Coronary artery (tissue), 2 donors: ENCODE measurements at regions not wholly inside any gene's neighbourhood (a gene's known extent, or its start where the extent isn't known, plus 50 kb on each side); places are given as distances from the start of the nearest gene placed in this dataset.
"Not testable (repeated sequence)": the region's sequence is repeated elsewhere in the genome, so short reads cannot be mapped to it uniquely, and the experiment has no call there.

ENCODE experiments used
- DNase-seq: peaks from one replicate; pipeline ENCODE4 v3.0.0-alpha.2; 2017; ENCODE audit warnings: low spot score
- H3K27ac ChIP-seq, 2 donors: fragments of 200-600 bp; sonication (generic); one replicate each; pipeline ENCODE4 v1.5.1; 2016 to 2019
- H3K4me3 ChIP-seq: fragments of 200-600 bp; sonication (generic); 2 replicates; pipeline ENCODE4 v1.5.1; 2016; ENCODE audit warnings: mild to moderate bottlenecking, moderate library complexity
- CTCF ChIP-seq: fragments of 200-600 bp; sonication (generic); IDR thresholded peaks from one replicate; pipeline ENCODE4 v1.5.1; 2019; ENCODE audit warnings: antibody characterized with exemption

DNA sequence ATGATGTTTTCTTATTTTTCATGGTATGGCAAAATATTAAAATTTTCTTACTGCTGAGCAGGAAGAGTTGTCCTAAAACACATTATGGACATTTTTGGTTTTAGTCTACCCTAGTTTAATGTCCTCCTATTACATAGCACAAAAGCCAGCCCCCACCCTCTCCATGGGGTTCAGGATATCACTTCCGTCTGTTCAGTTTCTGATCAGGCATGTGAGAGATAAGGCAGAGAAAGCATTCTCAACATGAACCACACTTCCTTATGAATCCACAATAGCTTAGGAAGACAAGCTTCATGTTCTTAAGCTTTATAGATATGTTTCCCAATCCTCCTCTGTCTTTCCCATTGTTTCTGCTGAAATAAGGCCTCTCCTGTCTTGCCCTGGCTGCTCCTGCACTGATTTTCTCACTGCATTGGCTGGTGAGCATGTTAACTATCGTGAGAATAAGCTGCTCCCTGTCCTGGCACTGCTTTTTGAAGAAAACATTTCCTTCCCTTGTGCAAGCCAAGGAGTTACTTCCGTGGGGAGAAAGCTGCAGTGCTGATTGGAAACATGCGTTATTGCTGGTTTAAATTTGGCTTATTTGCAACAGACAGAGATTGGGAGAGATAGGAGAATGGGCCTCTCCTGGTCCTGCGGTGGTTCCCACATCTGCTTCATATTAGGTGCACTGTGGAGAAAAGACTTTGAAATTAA lies 260.3 kb upstream of the RPS23 start:
- no peak for TF ChIP-seq CTCF
- Histone ChIP-seq H3K4me3 (no peak overlapping the region), H3K27ac (peak overlapping the region in 1 of 2 donors; percentile 0)
- DNase-seq = no peak

DNA sequence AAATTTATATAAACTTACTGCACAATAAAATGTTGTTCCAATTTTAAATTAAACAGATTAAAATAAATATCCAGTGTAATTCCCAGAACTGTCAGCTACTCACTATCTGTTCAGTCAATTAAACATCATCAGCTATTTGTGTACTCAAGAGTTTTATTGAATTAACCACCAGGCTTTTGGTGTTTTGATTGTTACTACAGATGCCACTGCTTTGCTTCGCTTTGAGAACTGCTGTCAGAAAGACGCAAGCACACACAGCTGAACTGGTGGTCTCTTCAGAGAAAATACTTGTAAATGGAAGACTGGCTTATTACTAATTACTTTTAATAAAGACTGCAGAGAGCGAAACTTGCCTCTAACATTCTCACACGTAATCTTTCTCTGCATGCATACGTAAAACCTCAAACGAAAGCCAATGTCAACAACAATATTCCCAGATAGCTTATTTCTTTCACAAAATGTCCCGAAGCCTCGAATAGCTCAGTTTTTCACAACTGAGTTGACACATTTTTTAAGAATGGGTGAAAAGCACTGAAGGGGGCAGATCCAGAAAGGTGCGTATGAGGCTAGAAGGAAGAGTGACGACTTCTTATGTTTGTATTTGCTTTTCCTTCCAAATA lies 259.6 kb upstream of the RPS23 start:
- no peak for DNase-seq
- Histone ChIP-seq H3K27ac (no peak overlapping the region), H3K4me3 (no peak overlapping the region)
- no peak for TF ChIP-seq CTCF

DNA sequence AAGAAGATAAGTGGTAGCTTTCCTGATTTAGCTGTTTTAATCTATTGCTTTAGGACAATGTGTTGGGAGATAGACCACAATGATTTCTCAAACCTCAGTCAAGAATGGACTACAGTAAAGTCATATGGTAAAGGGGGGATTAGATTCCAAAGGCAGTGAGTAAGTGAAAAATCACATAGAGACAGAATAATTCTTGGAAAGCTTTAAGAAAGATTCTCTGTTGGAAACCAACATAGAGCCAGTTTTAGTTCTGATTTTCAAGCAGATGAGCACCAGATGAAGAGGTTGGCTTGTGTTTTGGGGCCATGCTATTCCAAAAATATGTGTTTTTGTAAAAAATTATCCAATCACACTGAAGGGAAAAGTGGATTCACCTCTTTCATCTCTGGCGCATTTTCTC lies 256.8 kb upstream of the RPS23 start:
- no peak for TF ChIP-seq CTCF
- no peak for DNase-seq
- Histone ChIP-seq H3K27ac (no peak overlapping the region), H3K4me3 (no peak overlapping the region)

GRCh38 chr5:82532075-82532474 lies 253.9 kb upstream of the RPS23 start:
- H3K27ac ChIP-seq, DNase-seq, H3K4me3 ChIP-seq: not testable (repeated sequence)

DNA sequence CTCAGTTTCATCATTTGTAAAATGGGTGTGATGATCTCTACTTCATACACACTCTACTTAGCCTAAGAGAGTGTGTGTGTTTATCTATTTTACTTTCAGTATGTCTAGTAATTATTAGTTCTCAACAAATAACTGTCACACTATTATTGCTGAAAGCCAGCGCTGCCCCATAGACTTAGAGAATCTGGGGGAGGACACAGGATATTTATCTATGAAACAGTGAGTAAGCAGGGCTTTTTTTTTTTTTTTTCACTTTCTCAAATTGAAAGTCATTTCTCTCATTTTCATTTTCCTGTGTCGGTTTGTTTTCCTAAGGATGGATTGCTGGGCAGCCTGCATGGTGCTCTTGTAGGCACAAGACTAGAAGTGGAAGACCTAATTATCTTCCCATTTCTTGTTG lies 248.4 kb upstream of the RPS23 start:
- DNase-seq = no peak
- Histone ChIP-seq H3K4me3 (no peak overlapping the region), H3K27ac (no peak overlapping the region)
- no peak for TF ChIP-seq CTCF

- Histone ChIP-seq H3K4me3 (no peak overlapping the region), H3K27ac (no peak overlapping the region)
- DNase-seq = no peak
- no peak for TF ChIP-seq CTCF
These were observed 247.5 kb upstream of the RPS23 start for GRCh38 chr5:82525626-82526025.

- Histone ChIP-seq H3K27ac (no peak overlapping the region), H3K4me3 (no peak overlapping the region)
- TF ChIP-seq CTCF = no peak
- no peak for DNase-seq
These were observed 245.5 kb upstream of the RPS23 start for GRCh38 chr5:82523633-82524032.
